Right ventricle myocardium superior (tissue), 1 donor: ENCODE measurements at regions not wholly inside any gene's neighbourhood (a gene's known extent, or its start where the extent isn't known, plus 50 kb on each side); places are given as distances from the start of the nearest gene placed in this dataset.
A peak's percentile ranks its signal among the peaks of the same experiment; 100 is the strongest.
"Not testable (repeated sequence)": the region's sequence is repeated elsewhere in the genome, so short reads cannot be mapped to it uniquely, and the experiment has no call there.

Experiments used
- ATAC-seq: fragments of 200-7000 bp; cut with Tn5 transposase; one replicate; pipeline ENCODE4 v1.9.1; 2020; ENCODE audit warnings: mild to moderate bottlenecking; ENCODE audit not compliant: poor library complexity
- DNase-seq: peaks from one replicate; pipeline ENCODE4 v3.0.0-alpha.2; 2020
- intact Hi-C: fragments of 100-400 bp; cut with DNase I; formaldehyde crosslinking; loops from one replicate; pipeline ENCODE4 v1.11.2; 2022
- donor health status: DM: no; HTN: yes; CAD: no; lungs with severe emphysema.

GRCh38 chr3:78108269-78108961 is 1068.5 kb downstream of the ROBO2 start:
- intact Hi-C loops, ATAC-seq, DNase-seq: not testable (repeated sequence)

GRCh38 chr3:78112291-78113010 is 1072.6 kb downstream of the ROBO2 start:
- DNase-seq (no peak), ATAC-seq (peak; percentile 77)
- intact Hi-C loops, result no loop called here

- no peak for DNase-seq
- ATAC-seq, result no peak
- intact Hi-C loops, result no loop called here
Measured at GRCh38 chr3:78115983-78116382, 1076.1 kb downstream of the ROBO2 start.

GRCh38 chr3:78116874-78117273 is 1077.0 kb downstream of the ROBO2 start:
- ATAC-seq, result peak; percentile 57
- intact Hi-C loops, result no loop called here
- peak; percentile 44 for DNase-seq

- ATAC-seq (no peak), DNase-seq (no peak)
- intact Hi-C loops, result no loop called here
Measured at GRCh38 chr3:78123058-78123457, 1083.2 kb downstream of the ROBO2 start.

- no peak for ATAC-seq
- intact Hi-C loops, result no loop called here
- DNase-seq, result no peak
Measured at GRCh38 chr3:78129707-78130106, 1089.8 kb downstream of the ROBO2 start.

- DNase-seq (no peak), ATAC-seq (no peak)
- intact Hi-C loops, result no loop called here
Measured at GRCh38 chr3:78130741-78131290, 1090.9 kb downstream of the ROBO2 start.

- ATAC-seq, result no peak
- no peak for DNase-seq
- intact Hi-C loops, result no loop called here
Measured at GRCh38 chr3:78134496-78134895, 1094.6 kb downstream of the ROBO2 start.

GRCh38 chr3:78139166-78139565 is 1099.3 kb downstream of the ROBO2 start:
- ATAC-seq, result no peak
- intact Hi-C loops, result no loop called here
- no peak for DNase-seq

- intact Hi-C loops, result no loop called here
- DNase-seq (no peak), ATAC-seq (no peak)
Measured at GRCh38 chr3:78140274-78140673, 1100.4 kb downstream of the ROBO2 start.

- DNase-seq (no peak), ATAC-seq (no peak)
- intact Hi-C loops, result no loop called here
Measured at GRCh38 chr3:78140866-78141265, 1101.0 kb downstream of the ROBO2 start.

GRCh38 chr3:78141269-78141668 is 1101.4 kb downstream of the ROBO2 start:
- intact Hi-C loops, result no loop called here
- ATAC-seq, result no peak
- no peak for DNase-seq

GRCh38 chr3:78143000-78143399 is 1103.1 kb downstream of the ROBO2 start:
- intact Hi-C loops, result no loop called here

GRCh38 chr3:78148986-78149717 is 1109.3 kb downstream of the ROBO2 start:
- intact Hi-C loops, result no loop called here

More at GRCh38 chr3:78143000-78143399, 1103.1 kb downstream of the ROBO2 start:
- DNase-seq, result no peak
- no peak for ATAC-seq

GRCh38 chr3:78153973-78154372 is 1114.1 kb downstream of the ROBO2 start:
- intact Hi-C loops, result no loop called here
- ATAC-seq (no peak), DNase-seq (no peak)

More at GRCh38 chr3:78148986-78149717, 1109.3 kb downstream of the ROBO2 start:
- DNase-seq, result no peak
- no peak for ATAC-seq

GRCh38 chr3:78154521-78155186 is 1114.8 kb downstream of the ROBO2 start:
- intact Hi-C loops, result no loop called here
- DNase-seq (no peak), ATAC-seq (peak; percentile 70)

- intact Hi-C loops, result no loop called here
- DNase-seq, result no peak
- no peak for ATAC-seq
Measured at GRCh38 chr3:78161736-78162135, 1121.8 kb downstream of the ROBO2 start.

GRCh38 chr3:78163379-78163778 is 1123.5 kb downstream of the ROBO2 start:
- ATAC-seq (no peak), DNase-seq (no peak)
- intact Hi-C loops, result no loop called here

GRCh38 chr3:78165876-78166275 is 1126.0 kb downstream of the ROBO2 start:
- DNase-seq (no peak), ATAC-seq (no peak)
- intact Hi-C loops, result no loop called here
